ENCODE measurements at regions not wholly inside any gene's neighbourhood (a gene's known extent, or its start where the extent isn't known, plus 50 kb on each side); places are given as distances from the start of the nearest gene placed in this dataset.
A peak's percentile ranks its signal among the peaks of the same experiment; 100 is the strongest.

DNA sequence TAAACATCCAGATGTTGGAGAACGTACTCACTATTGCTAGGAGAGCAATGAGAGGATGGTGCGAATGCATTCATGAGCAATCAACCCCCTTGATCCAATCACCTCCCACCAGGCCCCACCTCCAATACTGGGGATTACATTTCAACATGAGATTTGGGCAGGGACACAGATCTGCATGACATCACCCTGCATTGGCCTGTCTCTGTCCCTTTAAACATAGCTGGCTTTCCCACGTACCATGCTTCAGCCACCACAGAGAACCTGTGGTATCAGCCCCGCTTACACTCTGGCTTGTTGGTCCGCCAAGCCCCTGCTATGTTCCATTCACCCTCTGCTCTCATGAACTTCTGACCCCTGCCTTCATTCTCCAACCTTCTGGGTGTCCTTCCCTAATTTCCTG lies 157.5 kb upstream of the E2F8 start:
- H3K36me3 ChIP-seq (ENCODE audit: insufficient read depth, low read length): no peaks in the 10 kb centered on the region
- no peaks in the 10 kb centered on the region for H3K4me1 ChIP-seq (ENCODE audit: insufficient read depth, low read length)
- no peaks in the 10 kb centered on the region for H3K79me2 ChIP-seq (ENCODE audit: insufficient read depth, low read length)
- H3K9ac ChIP-seq (ENCODE audit: low read depth, low read length): no peak overlapping the region
- no peak for TF ChIP-seq CTCF (IDR thresholded peaks at IDR 0.05; ENCODE audit: borderline replicate concordance, extremely low read depth, low read length, poor library complexity, severe bottlenecking)
- no peak for TF ChIP-seq EZH2 (IDR thresholded peaks at IDR 0.05; ENCODE audit: borderline replicate concordance, low read depth, low read length, severe bottlenecking)
- peaks cover 5% of the 10 kb centered on the region for H3K27me3 ChIP-seq (ENCODE audit: insufficient read depth, low read length, poor library complexity)
- H2AFZ ChIP-seq (ENCODE audit: low read depth, low read length): no peak overlapping the region
- H4K20me1 ChIP-seq (ENCODE audit: insufficient read depth, low read length): no peaks in the 10 kb centered on the region; the same call in 1 of the 2 replicates
- no peaks in the 10 kb centered on the region for H3K9me3 ChIP-seq (ENCODE audit: insufficient read depth, low read length, severe bottlenecking)
- no peak for ATAC-seq (ENCODE audit: insufficient read depth, low read depth)
- no peak for DNase-seq
- no peak overlapping the region for H3K4me2 ChIP-seq (ENCODE audit: insufficient read depth, low read length)
- H3K4me3 ChIP-seq (ENCODE audit: low read depth in 1 of 2, low read length in 2 of 2): no peak overlapping the region
- no peak overlapping the region for H3K27ac ChIP-seq (ENCODE audit: low read length)

- H3K9ac ChIP-seq (ENCODE audit: low read depth, low read length): no peak overlapping the region
- TF ChIP-seq CTCF (IDR thresholded peaks at IDR 0.05; ENCODE audit: borderline replicate concordance, extremely low read depth, low read length, poor library complexity, severe bottlenecking) (no peak), EZH2 (IDR thresholded peaks at IDR 0.05; ENCODE audit: borderline replicate concordance, low read depth, low read length, severe bottlenecking) (no peak)
- H3K36me3 ChIP-seq (ENCODE audit: insufficient read depth, low read length): no peaks in the 10 kb centered on the region
- H2AFZ ChIP-seq (ENCODE audit: low read depth, low read length): no peak overlapping the region
- H3K4me1 ChIP-seq (ENCODE audit: insufficient read depth, low read length): no peaks in the 10 kb centered on the region
- H3K4me3 ChIP-seq (ENCODE audit: low read depth in 1 of 2, low read length in 2 of 2): no peak overlapping the region
- DNase-seq (no peak), ATAC-seq (ENCODE audit: insufficient read depth, low read depth) (no peak)
- no peak overlapping the region for H3K27ac ChIP-seq (ENCODE audit: low read length)
- no peaks in the 10 kb centered on the region for H3K9me3 ChIP-seq (ENCODE audit: insufficient read depth, low read length, severe bottlenecking)
- H3K27me3 ChIP-seq (ENCODE audit: insufficient read depth, low read length, poor library complexity): peaks cover 2% of the 10 kb centered on the region
- no peak overlapping the region for H3K4me2 ChIP-seq (ENCODE audit: insufficient read depth, low read length)
- no peaks in the 10 kb centered on the region for H3K79me2 ChIP-seq (ENCODE audit: insufficient read depth, low read length)
- no peaks in the 10 kb centered on the region; the same call in 1 of the 2 replicates for H4K20me1 ChIP-seq (ENCODE audit: insufficient read depth, low read length)
These were observed 154.3 kb upstream of the E2F8 start for GRCh38 chr11:19395050-19395449.

GRCh38 chr11:19394525-19395016 lies 153.8 kb upstream of the E2F8 start:
- Histone ChIP-seq H3K36me3 (ENCODE audit: insufficient read depth, low read length) (no peaks in the 10 kb centered on the region), H3K9ac (ENCODE audit: low read depth, low read length) (no peak overlapping the region), H4K20me1 (ENCODE audit: insufficient read depth, low read length) (no peaks in the 10 kb centered on the region; the same call in 1 of the 2 replicates), H3K4me2 (ENCODE audit: insufficient read depth, low read length) (no peak overlapping the region), H3K27ac (ENCODE audit: low read length) (no peak overlapping the region), H3K9me3 (ENCODE audit: insufficient read depth, low read length, severe bottlenecking) (no peaks in the 10 kb centered on the region), H3K4me1 (ENCODE audit: insufficient read depth, low read length) (no peaks in the 10 kb centered on the region), H3K27me3 (ENCODE audit: insufficient read depth, low read length, poor library complexity) (peaks cover 2% of the 10 kb centered on the region), H2AFZ (ENCODE audit: low read depth, low read length) (no peak overlapping the region), H3K4me3 (ENCODE audit: low read depth in 1 of 2, low read length in 2 of 2) (no peak overlapping the region), H3K79me2 (ENCODE audit: insufficient read depth, low read length) (no peaks in the 10 kb centered on the region)
- DNase-seq (peak; percentile 7), ATAC-seq (ENCODE audit: insufficient read depth, low read depth) (peak; percentile 55; the same call in 1 of the 3 replicates)
- TF ChIP-seq EZH2 (IDR thresholded peaks at IDR 0.05; ENCODE audit: borderline replicate concordance, low read depth, low read length, severe bottlenecking): no peak
- no peak for TF ChIP-seq CTCF (IDR thresholded peaks at IDR 0.05; ENCODE audit: borderline replicate concordance, extremely low read depth, low read length, poor library complexity, severe bottlenecking)
